LoVo (cell line): ENCODE measurements at regions not wholly inside any gene's neighbourhood (a gene's known extent, or its start where the extent isn't known, plus 50 kb on each side); places are given as distances from the start of the nearest gene placed in this dataset.
A peak's percentile ranks its signal among the peaks of the same experiment; 100 is the strongest.

ENCODE experiments used
- DNase-seq: peaks from one replicate; pipeline ENCODE4 v3.0.0-alpha.2; 2016; ENCODE audit warnings: low spot score

DNA sequence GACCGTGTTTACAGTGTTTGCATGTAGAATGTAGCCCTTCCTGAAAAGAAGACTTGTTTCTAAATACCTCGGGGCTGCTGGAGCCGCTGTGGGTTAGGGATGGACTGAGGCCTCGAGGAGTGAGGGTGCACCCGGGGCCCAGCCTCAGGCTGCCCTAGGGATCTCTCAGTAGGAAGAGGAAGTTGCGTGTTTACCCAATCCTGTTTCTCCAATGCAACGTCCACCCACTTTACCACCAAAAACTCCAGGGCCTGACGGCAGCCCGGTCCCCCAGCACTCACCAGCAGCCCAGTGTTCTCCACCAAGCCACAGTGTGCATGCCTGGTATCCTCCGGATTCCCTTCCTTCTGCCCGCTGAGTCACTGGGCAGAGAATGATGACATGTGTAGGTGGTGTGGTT, 255.8 kb downstream of the GLI2 start:
- no peak for DNase-seq

GRCh38 chr2:120992791-120993555, 257.3 kb downstream of the GLI2 start:
- DNase-seq: no peak

DNA sequence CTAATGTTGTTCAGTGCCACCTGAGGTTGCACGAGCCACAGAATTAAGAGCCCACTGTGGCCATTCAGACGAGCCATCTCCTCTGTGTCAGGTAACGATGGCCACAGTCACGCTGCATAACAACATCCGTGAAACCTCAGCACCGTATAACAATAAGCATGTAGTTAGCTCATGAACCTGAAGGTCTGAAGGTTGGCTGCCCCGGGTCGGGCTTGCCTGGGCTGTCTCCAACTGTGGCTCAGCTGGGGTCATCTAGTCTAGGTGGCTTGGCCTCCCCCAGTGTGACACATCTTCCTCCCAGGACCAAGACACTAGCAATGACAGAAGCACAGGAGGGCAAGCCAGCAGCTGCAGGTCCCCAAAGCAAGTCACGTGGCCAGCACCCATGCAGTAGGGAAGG, 258.0 kb downstream of the GLI2 start:
- no peak for DNase-seq

DNA sequence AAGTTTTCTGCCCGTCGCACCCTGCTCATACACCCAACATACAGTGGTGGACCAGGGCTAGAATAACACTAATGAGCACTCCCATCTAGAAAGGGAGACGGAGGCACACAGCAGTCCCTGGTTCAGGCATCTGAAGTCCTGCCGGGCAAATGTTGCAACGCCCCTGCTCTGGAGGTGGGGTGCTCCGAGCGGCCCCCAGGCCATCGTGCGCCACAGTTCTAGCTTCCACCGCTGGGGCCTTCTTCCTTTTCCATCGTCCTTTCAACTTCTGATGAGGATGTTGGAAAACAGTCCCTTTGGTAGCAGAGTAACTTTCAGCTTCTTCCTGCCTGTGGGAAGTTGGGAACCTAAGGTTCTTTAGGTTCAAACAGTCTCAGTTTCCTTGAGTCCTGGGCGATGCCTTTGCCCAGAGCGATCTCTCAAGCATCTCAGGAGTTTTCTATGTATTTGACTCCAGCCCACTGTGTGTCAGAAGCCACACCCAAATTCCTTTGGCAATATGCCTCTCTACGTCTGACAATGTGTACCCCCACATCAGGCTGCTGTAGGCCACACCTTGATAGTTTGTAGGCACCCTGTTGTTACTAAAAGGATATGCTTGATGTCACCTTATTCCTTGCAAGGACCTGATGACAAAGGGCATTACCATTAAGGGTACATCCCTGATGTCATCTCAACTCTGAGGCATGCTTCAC, 258.8 kb downstream of the GLI2 start:
- peak; percentile 24 for DNase-seq

DNA sequence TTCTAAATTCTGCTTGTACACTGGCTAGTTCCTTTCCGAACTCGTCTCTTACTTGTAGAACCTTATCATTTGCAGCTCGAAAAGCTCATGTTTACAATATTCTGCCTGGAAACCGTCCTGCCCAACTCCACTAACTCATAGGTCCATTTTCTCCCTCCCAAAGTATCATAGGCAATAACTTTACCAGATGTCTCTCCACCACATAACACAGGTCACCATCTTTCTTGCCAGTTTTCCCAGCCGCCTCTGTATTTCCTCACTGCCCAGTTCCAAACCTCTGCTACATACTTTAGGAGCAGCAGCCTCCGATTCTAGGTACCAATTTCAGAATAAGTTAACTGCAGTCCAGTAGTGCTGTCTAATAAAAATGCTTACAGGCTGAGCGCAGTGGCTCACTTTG, 259.5 kb downstream of the GLI2 start:
- no peak for DNase-seq

- no peak for DNase-seq
Measured at GRCh38 chr2:120995656-120996190, 260.1 kb downstream of the GLI2 start.

DNA sequence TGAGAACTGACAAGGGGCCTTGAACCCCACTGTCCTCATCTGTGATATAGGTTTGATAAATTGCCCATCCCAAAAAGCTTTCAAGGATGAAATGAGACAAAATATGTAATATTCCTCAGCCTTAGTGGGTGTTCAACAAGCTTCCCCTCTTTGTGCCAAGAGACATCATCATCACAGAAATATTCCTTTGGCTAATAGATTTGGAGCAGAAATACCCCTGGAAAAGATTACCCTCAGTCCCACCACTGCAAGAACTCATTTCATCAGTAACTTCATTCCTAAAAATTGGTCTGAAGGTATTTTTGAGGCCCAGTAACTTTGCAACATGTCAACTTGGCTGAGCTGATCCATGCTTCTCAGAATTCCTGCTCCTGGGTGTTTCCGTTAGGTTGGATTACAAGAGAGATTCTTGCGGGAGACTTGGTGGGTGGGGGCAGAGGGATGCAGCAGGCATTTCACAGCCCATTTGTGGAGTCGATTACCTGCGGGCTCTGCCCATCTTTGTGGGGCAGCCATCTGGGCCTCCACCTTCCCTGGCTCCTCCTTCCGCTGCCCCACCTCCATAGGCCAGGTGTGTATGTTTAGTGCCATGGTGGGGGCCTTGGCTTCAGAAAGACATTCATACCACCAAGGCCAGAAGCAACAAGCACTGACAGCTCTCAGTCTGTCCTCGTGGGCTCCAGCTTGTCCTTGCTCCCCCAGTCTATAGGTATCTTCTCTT, 263.9 kb downstream of the GLI2 start:
- DNase-seq: no peak

GRCh38 chr2:121000804-121001203, 265.1 kb downstream of the GLI2 start:
- no peak for DNase-seq

DNA sequence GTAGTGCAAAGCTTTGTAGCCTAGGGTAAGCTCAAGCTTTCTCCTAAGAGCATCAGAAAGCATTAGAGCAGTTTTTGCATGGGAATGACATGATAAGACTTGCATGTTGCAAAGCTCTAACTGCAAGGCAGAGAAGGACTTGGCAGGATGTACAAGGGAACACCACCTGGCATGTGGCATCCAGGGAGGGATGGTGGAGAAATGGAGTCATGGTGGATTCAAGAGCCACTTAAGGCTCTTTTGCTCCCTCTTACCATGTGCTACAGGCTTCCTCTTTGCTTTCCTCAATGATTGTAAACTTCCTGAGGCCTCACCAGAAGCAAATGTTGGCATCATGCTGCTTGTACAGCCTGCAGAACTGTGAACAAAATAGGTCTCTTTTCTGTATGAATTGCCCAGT, 266.0 kb downstream of the GLI2 start:
- no peak for DNase-seq

- DNase-seq: no peak
Measured at GRCh38 chr2:121002597-121002996, 266.9 kb downstream of the GLI2 start.

DNA sequence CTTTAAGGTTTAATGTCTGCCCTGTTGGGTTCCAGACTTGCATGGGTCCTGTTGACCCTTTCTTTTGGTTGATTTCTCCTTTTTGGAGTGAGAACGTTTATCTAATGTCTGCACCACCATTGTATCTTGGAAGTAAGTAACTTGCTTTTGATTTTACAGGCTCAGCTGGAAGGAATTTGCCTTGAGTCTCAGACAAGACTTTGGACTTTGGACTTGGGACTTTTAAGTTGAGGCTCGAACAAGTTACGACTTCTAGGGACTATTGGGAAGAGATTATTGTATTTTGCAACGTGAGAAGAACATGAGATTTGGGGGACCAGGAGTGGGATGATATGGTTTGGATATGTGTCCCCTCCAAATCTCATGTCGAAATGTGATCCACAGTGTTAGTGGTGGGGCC, 267.7 kb downstream of the GLI2 start:
- peak; percentile 52 for DNase-seq

- no peak for DNase-seq
Measured at GRCh38 chr2:121004359-121004758, 268.7 kb downstream of the GLI2 start.

- no peak for DNase-seq
Measured at GRCh38 chr2:121004950-121005349, 269.3 kb downstream of the GLI2 start.

- DNase-seq: no peak
Measured at GRCh38 chr2:121005453-121005852, 269.8 kb downstream of the GLI2 start.

DNA sequence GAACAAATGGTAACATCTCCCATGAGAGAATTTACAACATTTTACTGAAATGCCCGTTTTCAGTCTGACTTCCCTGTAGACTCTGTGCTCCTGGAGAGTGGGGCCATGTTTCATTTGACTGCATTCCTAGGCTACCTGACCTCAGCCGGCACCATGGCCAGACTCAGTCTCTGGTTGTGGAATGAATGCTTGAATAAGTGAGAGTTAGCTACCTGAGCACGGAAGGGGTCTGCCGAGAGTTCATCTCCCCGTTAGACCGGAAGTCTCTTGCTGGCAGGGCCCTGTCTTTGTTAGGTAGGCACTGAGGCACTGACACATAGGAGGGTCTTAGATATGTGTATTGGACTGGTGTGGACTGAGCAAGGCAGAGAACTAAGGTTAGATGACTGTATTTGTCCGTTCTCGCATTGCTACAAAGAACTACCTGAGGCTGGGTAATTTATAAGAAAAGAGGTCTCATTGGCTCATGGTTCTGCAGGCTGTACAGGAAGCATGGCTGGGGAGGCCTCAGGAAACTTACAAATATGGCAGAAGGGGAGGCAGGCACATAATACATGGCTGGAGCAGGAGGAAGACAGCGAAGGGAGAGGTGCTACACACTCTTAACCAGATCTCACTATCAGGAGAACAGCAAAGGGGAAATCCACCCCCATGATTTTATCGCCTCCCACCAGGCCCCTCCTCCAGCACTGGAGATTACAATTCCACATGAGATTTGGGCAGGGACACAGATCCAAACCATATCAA, 271.2 kb downstream of the GLI2 start:
- no peak for DNase-seq

GRCh38 chr2:121007490-121007853, 271.8 kb downstream of the GLI2 start:
- DNase-seq: no peak

DNA sequence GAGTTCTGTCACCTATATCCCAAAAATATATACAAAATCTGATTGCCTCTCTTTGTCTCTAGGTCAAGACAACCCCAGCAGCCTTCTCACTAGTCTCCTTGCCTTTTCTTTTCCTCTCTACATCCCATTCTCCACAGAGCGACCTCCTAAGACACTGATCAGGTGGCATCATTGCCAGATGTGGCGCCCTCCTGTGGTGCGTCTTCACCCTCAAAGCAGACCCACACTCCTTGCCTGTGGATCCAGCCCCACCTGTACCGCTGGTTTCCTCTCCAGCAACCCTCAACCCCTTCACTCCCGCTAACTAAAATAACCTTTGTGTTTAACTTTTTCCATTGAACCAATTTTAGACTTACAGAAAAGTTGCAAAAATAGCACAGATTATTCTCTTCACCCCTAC, 273.3 kb downstream of the GLI2 start:
- no peak for DNase-seq

DNA sequence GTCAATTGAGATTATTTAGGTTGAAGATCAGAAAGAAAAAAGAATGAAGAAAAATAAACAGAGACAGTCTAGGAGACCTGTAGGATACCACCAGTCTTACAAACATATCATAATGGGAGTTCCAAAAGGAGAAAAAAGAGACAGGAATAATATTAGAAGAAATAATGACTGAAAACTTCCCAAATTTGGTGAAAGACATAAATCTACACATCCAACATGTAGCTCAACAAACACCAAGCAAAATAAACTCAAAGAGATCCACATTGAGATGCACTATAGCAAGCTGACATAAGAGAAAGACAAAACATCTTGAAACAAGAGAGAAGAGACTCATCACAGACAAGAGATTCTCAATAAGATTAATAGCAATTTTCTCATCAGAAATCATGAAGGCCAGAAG, 274.0 kb downstream of the TFCP2L1 start:
- DNase-seq: no peak

DNA sequence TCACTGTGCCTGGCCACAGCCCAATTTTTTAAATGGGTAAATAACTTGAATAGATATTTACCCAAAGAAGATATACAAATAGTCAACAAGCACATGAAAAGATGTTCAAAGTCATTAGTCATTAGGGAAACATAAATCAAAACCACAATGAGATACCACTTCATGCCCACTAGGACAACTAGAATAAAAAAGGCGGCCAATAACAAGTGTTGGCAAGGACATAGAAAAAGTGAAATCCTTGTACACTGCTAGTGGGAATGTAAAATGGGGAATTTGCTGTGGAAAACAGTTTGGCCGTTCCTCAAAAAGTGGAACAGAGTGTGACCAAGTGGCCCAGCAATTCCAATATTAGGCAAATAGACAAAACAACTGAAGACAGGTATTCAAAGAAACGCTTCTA, 270.1 kb downstream of the TFCP2L1 start:
- no peak for DNase-seq

DNA sequence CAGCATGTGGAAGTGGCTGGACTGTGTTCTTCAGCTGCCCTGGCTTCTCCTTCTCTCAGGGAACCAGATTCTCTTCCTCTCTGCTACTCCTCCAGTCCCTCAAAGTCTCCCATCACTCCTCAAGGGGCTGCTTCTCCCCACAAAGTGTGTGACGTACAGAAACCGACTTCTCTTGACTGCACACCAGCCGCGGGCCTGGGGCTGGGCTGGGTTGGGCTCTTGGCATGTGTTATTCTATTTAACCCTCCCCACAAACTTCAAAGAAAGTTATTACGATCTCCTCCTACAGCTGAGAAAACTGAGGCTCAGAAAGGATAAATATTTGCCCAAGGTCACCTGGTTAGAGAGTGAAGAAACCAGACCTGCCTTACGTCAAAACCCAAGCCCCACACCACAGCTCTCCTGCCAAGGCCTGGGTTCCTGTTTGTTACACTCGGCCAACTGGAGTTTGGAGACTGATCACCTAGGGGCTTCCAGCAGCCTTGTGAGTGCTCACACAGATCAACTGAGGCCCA, 269.0 kb downstream of the TFCP2L1 start:
- no peak for DNase-seq

DNA sequence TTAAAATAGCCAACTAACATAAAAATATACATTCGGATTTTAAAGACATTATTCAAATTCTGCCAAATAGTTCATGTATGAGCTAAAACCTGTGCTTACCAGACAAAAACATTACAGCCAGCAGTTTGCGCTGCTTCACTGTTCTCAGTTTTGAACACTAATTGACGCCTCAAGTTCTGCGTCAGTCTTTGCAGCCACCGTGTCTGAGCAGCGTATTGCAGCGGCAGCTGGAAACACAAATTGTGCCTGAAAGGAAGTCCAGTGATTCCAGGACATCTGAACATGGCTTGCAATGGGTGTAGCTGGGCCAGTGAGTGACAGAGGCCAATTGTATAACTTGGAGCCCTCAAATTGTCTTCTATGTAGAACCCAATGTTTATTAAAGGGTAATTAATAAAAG, 267.6 kb downstream of the TFCP2L1 start:
- no peak for DNase-seq
